ENCODE measurements at regions not wholly inside any gene's neighbourhood (a gene's known extent, or its start where the extent isn't known, plus 50 kb on each side); places are given as distances from the start of the nearest gene placed in this dataset.

- TF ChIP-seq CTCF (IDR thresholded peaks at IDR 0.05; ENCODE audit: insufficient read depth, low read length, poor library complexity, severe bottlenecking) (no peak), EZH2phosphoT487 (conservative IDR thresholded peaks at IDR 0.05; ENCODE audit: low read length) (no peak)
Observed at GRCh38 chr10:90195288-90195840, 494.0 kb downstream of the KIF20B start.

Data from SU-DHL-6 (cell line).